Upper lobe of left lung (tissue), 6 donors: ENCODE measurements at regions not wholly inside any gene's neighbourhood (a gene's known extent, or its start where the extent isn't known, plus 50 kb on each side); places are given as distances from the start of the nearest gene placed in this dataset.

ENCODE experiments used
- ATAC-seq, 2 donors: fragments of 200-7000 bp; cut with Tn5 transposase; one replicate each; pipeline ENCODE4 v1.9.1; 2022; ENCODE audit warnings: mild to moderate bottlenecking in 2 of 2, moderate library complexity in 2 of 2; ENCODE audit not compliant: low FRiP score in 2 of 2
- DNase-seq, 2 donors: peaks; one replicate each; pipeline ENCODE4 v3.0.0-alpha.2; 2019 to 2020
- H3K27ac ChIP-seq, 4 donors: fragments of 200-600 bp; sonication (generic); one replicate each; pipeline ENCODE4 v1.5.1; 2016 to 2019
- H3K27me3 ChIP-seq, 4 donors: fragments of 200-600 bp; sonication (generic); one replicate each; pipeline ENCODE4 v1.5.1; 2017 to 2019
- H3K36me3 ChIP-seq, 4 donors: fragments of 200-600 bp; sonication (generic); one replicate each; pipeline ENCODE4 v1.5.1; 2016 to 2019
- H3K4me1 ChIP-seq, 4 donors: fragments of 200-600 bp; sonication (generic); one replicate each; pipeline ENCODE4 v1.5.1; 2018 to 2019
- H3K4me3 ChIP-seq, 4 donors: fragments of 200-600 bp; sonication (generic); one replicate each; pipeline ENCODE4 v1.5.1; 2017 to 2019; ENCODE audit warnings: mild to moderate bottlenecking in 2 of 4, moderate library complexity in 1 of 4
- H3K9me3 ChIP-seq, 4 donors: fragments of 200-600 bp; sonication (generic); one replicate each; pipeline ENCODE4 v1.5.1; 2018 to 2019
- EP300 ChIP-seq, 4 donors: sonication (generic); formaldehyde crosslinking; IDR thresholded peaks; one replicate each; pipeline ENCODE4 v1.5.1; 2017; ENCODE audit warnings: antibody characterized with exemption in 4 of 4, control low read depth in 2 of 4
- POLR2A ChIP-seq, 4 donors: fragments of 450-650 bp; IDR thresholded peaks; one replicate each; pipeline ENCODE4 v1.5.1; 2016 to 2017; ENCODE audit warnings: antibody characterized with exemption in 4 of 4, mild to moderate bottlenecking in 2 of 4
- POLR2AphosphoS5 ChIP-seq, 2 donors: sonication (generic); formaldehyde crosslinking; IDR thresholded peaks; one replicate each; pipeline ENCODE4 v1.5.1; 2017; ENCODE audit warnings: antibody characterized with exemption in 2 of 2
- WGBS, 2 donors: methylation state at CpG; one replicate each; pipeline ENCODE4 v1.1.5; 2017 to 2018; 5-methylcytosine and 5-hydroxymethylcytosine counted together
- TF ChIP-seq, protein P1 (sequence below), 6 experiments: fragments of 450-650 bp in 4 of 6; fragments of 200-600 bp in 2 of 6; sonication (generic) in 2 of 6; IDR thresholded peaks; one replicate each; pipeline ENCODE4 v1.5.1; 2016 to 2019; ENCODE audit warnings: antibody characterized with exemption in 6 of 6
- donor health status: DM: no; HTN: no; CAD: no; lungs with moderate emphysema.
- donor health status: DM: no; HTN: yes; CAD: no; lungs with severe emphysema.

GRCh38 chr2:43057026-43057741 is 169.2 kb downstream of the ZFP36L2 start:
- ATAC-seq, result no peak
- TF ChIP-seq, protein P1, sequence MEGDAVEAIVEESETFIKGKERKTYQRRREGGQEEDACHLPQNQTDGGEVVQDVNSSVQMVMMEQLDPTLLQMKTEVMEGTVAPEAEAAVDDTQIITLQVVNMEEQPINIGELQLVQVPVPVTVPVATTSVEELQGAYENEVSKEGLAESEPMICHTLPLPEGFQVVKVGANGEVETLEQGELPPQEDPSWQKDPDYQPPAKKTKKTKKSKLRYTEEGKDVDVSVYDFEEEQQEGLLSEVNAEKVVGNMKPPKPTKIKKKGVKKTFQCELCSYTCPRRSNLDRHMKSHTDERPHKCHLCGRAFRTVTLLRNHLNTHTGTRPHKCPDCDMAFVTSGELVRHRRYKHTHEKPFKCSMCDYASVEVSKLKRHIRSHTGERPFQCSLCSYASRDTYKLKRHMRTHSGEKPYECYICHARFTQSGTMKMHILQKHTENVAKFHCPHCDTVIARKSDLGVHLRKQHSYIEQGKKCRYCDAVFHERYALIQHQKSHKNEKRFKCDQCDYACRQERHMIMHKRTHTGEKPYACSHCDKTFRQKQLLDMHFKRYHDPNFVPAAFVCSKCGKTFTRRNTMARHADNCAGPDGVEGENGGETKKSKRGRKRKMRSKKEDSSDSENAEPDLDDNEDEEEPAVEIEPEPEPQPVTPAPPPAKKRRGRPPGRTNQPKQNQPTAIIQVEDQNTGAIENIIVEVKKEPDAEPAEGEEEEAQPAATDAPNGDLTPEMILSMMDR (IDR thresholded peaks at IDR 0.05), result no peak
- no peak for TF ChIP-seq EP300 (IDR thresholded peaks at IDR 0.05)
- no peak for TF ChIP-seq POLR2AphosphoS5 (IDR thresholded peaks at IDR 0.05)
- no peak for TF ChIP-seq POLR2A (IDR thresholded peaks at IDR 0.05)
- H3K4me1 ChIP-seq, result peaks cover 8 to 22% (median 13%) of the 10 kb centered on the region in 4 donors
- no peak for DNase-seq
- WGBS, 2 donors, result 82 to 91% methylated on average over 11 to 16 of the region's 16 CpGs
- H3K36me3 ChIP-seq, result no peaks in the 10 kb centered on the region
- H3K9me3 ChIP-seq, result no peaks in the 10 kb centered on the region
- H3K4me3 ChIP-seq, result no peak overlapping the region
- H3K27me3 ChIP-seq, result no peaks in the 10 kb centered on the region
- no peak overlapping the region for H3K27ac ChIP-seq

DNA sequence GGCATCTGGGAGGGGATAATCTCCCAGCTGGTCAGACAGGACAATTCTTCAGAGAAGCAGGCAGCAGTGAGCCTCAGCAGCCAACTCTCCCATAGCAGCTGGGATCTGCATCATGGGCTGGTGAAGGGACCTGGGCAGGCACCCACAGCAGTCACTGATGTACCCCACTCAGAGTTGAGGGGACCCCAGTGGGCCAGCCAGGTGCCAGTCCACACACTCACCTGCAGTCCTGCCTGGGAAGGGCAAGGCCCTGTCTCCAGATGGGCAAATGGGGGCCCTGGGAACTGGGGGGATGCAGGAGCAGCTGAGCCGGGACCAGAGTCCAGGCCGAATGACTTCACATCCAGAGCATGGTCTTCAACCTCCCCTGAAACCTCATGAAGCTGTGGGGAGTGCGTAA is 170.4 kb downstream of the ZFP36L2 start:
- no peak for TF ChIP-seq POLR2AphosphoS5 (IDR thresholded peaks at IDR 0.05)
- TF ChIP-seq, protein P1 (IDR thresholded peaks at IDR 0.05), result no peak
- no peak for TF ChIP-seq POLR2A (IDR thresholded peaks at IDR 0.05)
- TF ChIP-seq EP300 (IDR thresholded peaks at IDR 0.05), result no peak
- Histone ChIP-seq H3K9me3 (no peaks in the 10 kb centered on the region), H3K27ac (no peak overlapping the region), H3K27me3 (no peaks in the 10 kb centered on the region), H3K4me1 (peaks cover 12 to 22% (median 13%) of the 10 kb centered on the region in 4 donors), H3K36me3 (no peaks in the 10 kb centered on the region), H3K4me3 (no peak overlapping the region)
- DNase-seq (no peak), ATAC-seq (peak in 1 of 2 donors; percentile 24)
- WGBS, 2 donors, result 70 to 81% methylated on average over 3 of the region's 3 CpGs

DNA sequence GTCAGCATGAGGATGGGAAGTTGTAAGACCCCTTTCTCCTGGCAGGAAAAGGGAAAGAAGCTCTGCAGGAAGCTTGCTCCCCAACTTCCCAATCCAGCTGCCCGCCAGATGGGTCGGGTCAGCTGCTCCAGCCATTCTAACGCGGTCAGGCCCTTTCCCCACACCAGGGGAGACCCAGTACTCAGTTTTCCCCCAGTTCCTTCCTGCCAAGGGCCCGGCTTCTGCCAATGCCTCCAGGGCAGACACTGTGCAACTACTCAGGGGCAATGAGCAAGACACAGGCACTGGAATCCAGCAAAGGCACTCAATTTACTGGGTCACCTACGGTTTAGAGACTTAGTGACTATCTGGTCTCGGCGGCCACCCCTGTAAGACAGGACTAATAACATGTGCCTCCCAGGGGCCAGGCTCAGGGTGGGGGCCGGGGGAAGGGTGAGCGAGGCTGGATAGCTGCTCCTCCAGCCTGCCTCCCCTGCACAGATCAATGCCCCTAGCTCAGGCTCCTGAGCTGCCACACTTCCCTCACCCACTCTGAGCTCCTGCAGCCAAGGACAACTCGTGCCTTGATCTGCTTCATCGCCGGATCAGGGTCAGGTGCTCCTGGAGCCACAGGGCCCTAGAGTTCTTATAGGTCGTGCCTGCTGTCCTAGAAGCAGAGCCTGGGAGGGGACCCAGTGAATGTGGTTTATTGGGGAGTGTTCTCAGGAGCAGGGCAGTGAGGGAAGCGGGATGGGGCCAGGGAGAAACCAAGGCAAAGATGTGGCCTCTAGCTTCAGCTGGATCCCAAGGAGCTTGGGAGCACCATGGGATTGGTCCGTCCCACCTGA is 171.1 kb downstream of the ZFP36L2 start:
- no peak for TF ChIP-seq EP300 (IDR thresholded peaks at IDR 0.05)
- TF ChIP-seq, protein P1 (IDR thresholded peaks at IDR 0.05), result no peak
- no peak for TF ChIP-seq POLR2AphosphoS5 (IDR thresholded peaks at IDR 0.05)
- no peak for TF ChIP-seq POLR2A (IDR thresholded peaks at IDR 0.05)
- DNase-seq, result no peak
- Histone ChIP-seq H3K27ac (no peak overlapping the region), H3K36me3 (no peaks in the 10 kb centered on the region), H3K27me3 (no peaks in the 10 kb centered on the region), H3K4me3 (no peak overlapping the region), H3K4me1 (peaks cover 13 to 22% (median 13%) of the 10 kb centered on the region in 4 donors), H3K9me3 (no peaks in the 10 kb centered on the region)
- WGBS, 2 donors, result 84 to 93% methylated on average over 9 to 16 of the region's 16 CpGs
- no peak for ATAC-seq

DNA sequence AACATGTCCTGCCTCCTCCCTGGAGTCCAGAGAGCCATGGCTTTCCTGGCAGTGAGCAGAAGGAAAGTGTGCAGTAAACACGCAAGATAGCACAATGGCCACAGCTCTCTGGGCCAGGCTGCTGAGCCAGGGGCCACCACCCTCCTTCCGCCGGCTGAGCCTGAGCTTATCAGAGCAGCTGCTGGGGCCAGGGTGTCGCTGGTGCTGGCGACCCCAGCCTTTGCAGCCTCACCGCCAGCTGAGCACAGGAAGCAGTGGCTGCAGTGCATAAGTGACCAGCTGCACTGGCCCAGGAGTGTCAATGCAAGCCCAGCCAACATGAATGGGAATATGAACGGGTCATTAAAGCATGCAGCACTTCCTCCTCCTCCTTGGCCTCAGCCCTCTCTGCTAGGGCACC is 172.0 kb downstream of the ZFP36L2 start:
- no peak for TF ChIP-seq EP300 (IDR thresholded peaks at IDR 0.05)
- TF ChIP-seq, protein P1 (IDR thresholded peaks at IDR 0.05), result no peak
- peak in 1 of 2 donors; percentile 41 for TF ChIP-seq POLR2AphosphoS5 (IDR thresholded peaks at IDR 0.05)
- ATAC-seq (no peak), DNase-seq (no peak)
- no peaks in the 10 kb centered on the region for H3K9me3 ChIP-seq
- WGBS, 2 donors, result 25 to 28% methylated on average over 6 to 7 of the region's 7 CpGs
- no peaks in the 10 kb centered on the region for H3K27me3 ChIP-seq
- no peak overlapping the region for H3K27ac ChIP-seq
- no peak overlapping the region for H3K4me3 ChIP-seq
- H3K36me3 ChIP-seq, result no peaks in the 10 kb centered on the region
- peaks cover 8 to 17% (median 13%) of the 10 kb centered on the region in 4 donors for H3K4me1 ChIP-seq
